ENCODE measurements at regions not wholly inside any gene's neighbourhood (a gene's known extent, or its start where the extent isn't known, plus 50 kb on each side); places are given as distances from the start of the nearest gene placed in this dataset.
A peak's percentile ranks its signal among the peaks of the same experiment; 100 is the strongest.

- no peaks in the 10 kb centered on the region for H3K79me2 ChIP-seq (ENCODE audit: insufficient read depth, low read length)
- H4K20me1 ChIP-seq (ENCODE audit: insufficient read depth, low read length) = no peaks in the 10 kb centered on the region
- no peak for TF ChIP-seq CTCF (IDR thresholded peaks at IDR 0.05; ENCODE audit: low read length)
- TF ChIP-seq EZH2 (IDR thresholded peaks at IDR 0.05; ENCODE audit: borderline replicate concordance, low read length) = no peak
- no peaks in the 10 kb centered on the region for H3K9me3 ChIP-seq (ENCODE audit: low read length)
- no peaks in the 10 kb centered on the region for H3K27me3 ChIP-seq (ENCODE audit: insufficient read depth, low read length)
- H3K4me2 ChIP-seq (ENCODE audit: low read length) = no peak overlapping the region
- no peak overlapping the region for H3K9ac ChIP-seq (ENCODE audit: low read length)
- no peak overlapping the region for H3K27ac ChIP-seq (ENCODE audit: low read depth, low read length, poor library complexity, severe bottlenecking)
- H3K9me2 ChIP-seq (ENCODE audit: low read depth, low read length) = no peaks in the 10 kb centered on the region
- peaks cover 36% of the 10 kb centered on the region for H3K36me3 ChIP-seq (ENCODE audit: insufficient read depth, low read length)
- H3K4me3 ChIP-seq (ENCODE audit: low read depth, low read length, poor library complexity, severe bottlenecking) = no peak overlapping the region
- no peak overlapping the region for H2AFZ ChIP-seq (ENCODE audit: low read length)
- peaks cover 17% of the 10 kb centered on the region for H3K4me1 ChIP-seq (ENCODE audit: insufficient read depth, low read length, severe bottlenecking)
- H3F3A ChIP-seq (ENCODE audit: insufficient read depth, low read length) = no peaks in the 10 kb centered on the region
These were observed 194.5 kb downstream of the FOXO1 start for GRCh38 chr13:40471911-40472310.

GRCh38 chr13:40472427-40473220 lies 193.8 kb downstream of the FOXO1 start:
- Histone ChIP-seq H2AFZ (ENCODE audit: low read length) (no peak overlapping the region), H3K4me2 (ENCODE audit: low read length) (no peak overlapping the region), H3K9me2 (ENCODE audit: low read depth, low read length) (no peaks in the 10 kb centered on the region), H3K27me3 (ENCODE audit: insufficient read depth, low read length) (no peaks in the 10 kb centered on the region), H3K79me2 (ENCODE audit: insufficient read depth, low read length) (no peaks in the 10 kb centered on the region), H3K9ac (ENCODE audit: low read length) (no peak overlapping the region), H3K9me3 (ENCODE audit: low read length) (no peaks in the 10 kb centered on the region), H3F3A (ENCODE audit: insufficient read depth, low read length) (no peaks in the 10 kb centered on the region), H3K27ac (ENCODE audit: low read depth, low read length, poor library complexity, severe bottlenecking) (peak overlapping the region; percentile 18), H3K36me3 (ENCODE audit: insufficient read depth, low read length) (peaks cover 30% of the 10 kb centered on the region), H3K4me3 (ENCODE audit: low read depth, low read length, poor library complexity, severe bottlenecking) (no peak overlapping the region), H4K20me1 (ENCODE audit: insufficient read depth, low read length) (no peaks in the 10 kb centered on the region), H3K4me1 (ENCODE audit: insufficient read depth, low read length, severe bottlenecking) (peaks cover 25% of the 10 kb centered on the region)
- TF ChIP-seq CTCF (IDR thresholded peaks at IDR 0.05; ENCODE audit: low read length) (no peak), EZH2 (IDR thresholded peaks at IDR 0.05; ENCODE audit: borderline replicate concordance, low read length) (no peak)

- Histone ChIP-seq H3K9ac (ENCODE audit: low read length) (no peak overlapping the region), H3K4me2 (ENCODE audit: low read length) (no peak overlapping the region), H3K9me3 (ENCODE audit: low read length) (no peaks in the 10 kb centered on the region), H4K20me1 (ENCODE audit: insufficient read depth, low read length) (no peaks in the 10 kb centered on the region), H3K4me1 (ENCODE audit: insufficient read depth, low read length, severe bottlenecking) (peaks cover 54% of the 10 kb centered on the region), H2AFZ (ENCODE audit: low read length) (no peak overlapping the region), H3K27me3 (ENCODE audit: insufficient read depth, low read length) (no peaks in the 10 kb centered on the region), H3K27ac (ENCODE audit: low read depth, low read length, poor library complexity, severe bottlenecking) (peak overlapping the region; percentile 99), H3F3A (ENCODE audit: insufficient read depth, low read length) (no peaks in the 10 kb centered on the region), H3K79me2 (ENCODE audit: insufficient read depth, low read length) (no peaks in the 10 kb centered on the region; the same call in 1 of the 2 replicates), H3K4me3 (ENCODE audit: low read depth, low read length, poor library complexity, severe bottlenecking) (no peak overlapping the region), H3K9me2 (ENCODE audit: low read depth, low read length) (no peaks in the 10 kb centered on the region), H3K36me3 (ENCODE audit: insufficient read depth, low read length) (peaks cover 19% of the 10 kb centered on the region; the same call in 1 of the 2 replicates)
- TF ChIP-seq CTCF (IDR thresholded peaks at IDR 0.05; ENCODE audit: low read length) (no peak), EZH2 (IDR thresholded peaks at IDR 0.05; ENCODE audit: borderline replicate concordance, low read length) (no peak)
These were observed 190.8 kb downstream of the FOXO1 start for GRCh38 chr13:40475617-40476016.
